OCI-LY1 (cell line): ENCODE measurements at regions not wholly inside any gene's neighbourhood (a gene's known extent, or its start where the extent isn't known, plus 50 kb on each side); places are given as distances from the start of the nearest gene placed in this dataset.

Experiments used
- EZH2 ChIP-seq: fragments of 200-600 bp; sonication (generic), shearing (Covaris generic); IDR thresholded peaks from 2 replicates; pipeline ENCODE4 v1.8.0; 2017; ENCODE audit warnings: borderline replicate concordance, mixed run types, mild to moderate bottlenecking, antibody characterized with exemption, low read length, moderate library complexity, mixed read lengths
- TF ChIP-seq, protein P1 (sequence below): fragments of 200-600 bp; sonication (generic), shearing (Covaris generic); IDR thresholded peaks from 2 replicates; pipeline ENCODE4 v1.5.1; 2017; ENCODE audit warnings: mild to moderate bottlenecking, antibody characterized with exemption, low read length, moderate library complexity, mixed read lengths

DNA sequence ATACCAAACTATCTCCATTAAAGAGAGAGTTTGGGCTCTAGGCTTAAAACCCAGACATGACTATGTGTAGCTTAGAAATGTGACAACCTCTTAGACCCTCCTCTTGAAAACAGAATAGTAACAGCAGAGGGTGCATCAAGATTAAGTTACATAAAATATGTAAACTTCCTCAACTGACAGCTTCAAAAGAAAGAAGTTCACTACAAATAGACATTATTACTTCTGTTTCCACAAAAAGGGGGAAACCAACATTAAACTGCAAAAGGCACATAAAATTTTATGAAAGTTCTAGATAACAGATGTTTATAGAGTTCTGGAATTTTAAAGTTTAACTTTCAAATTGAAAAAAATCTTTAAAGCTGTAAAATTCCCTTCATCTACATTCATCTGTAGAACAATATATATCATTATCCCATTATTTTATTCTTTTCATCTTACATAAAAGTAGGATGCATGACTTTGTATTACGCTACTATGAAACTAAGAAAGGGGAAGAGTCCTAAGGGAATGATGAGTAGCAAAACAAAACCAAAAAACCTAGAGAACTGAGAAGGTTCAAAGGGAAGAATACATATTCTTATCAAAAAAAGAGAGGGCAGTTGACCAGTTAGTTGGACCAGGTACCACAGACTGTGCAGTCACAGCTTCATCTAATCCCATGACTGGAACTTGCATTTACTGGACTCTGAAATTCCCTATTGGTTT is 177.0 kb downstream of the SIPA1L2 start:
- TF ChIP-seq, protein P1, sequence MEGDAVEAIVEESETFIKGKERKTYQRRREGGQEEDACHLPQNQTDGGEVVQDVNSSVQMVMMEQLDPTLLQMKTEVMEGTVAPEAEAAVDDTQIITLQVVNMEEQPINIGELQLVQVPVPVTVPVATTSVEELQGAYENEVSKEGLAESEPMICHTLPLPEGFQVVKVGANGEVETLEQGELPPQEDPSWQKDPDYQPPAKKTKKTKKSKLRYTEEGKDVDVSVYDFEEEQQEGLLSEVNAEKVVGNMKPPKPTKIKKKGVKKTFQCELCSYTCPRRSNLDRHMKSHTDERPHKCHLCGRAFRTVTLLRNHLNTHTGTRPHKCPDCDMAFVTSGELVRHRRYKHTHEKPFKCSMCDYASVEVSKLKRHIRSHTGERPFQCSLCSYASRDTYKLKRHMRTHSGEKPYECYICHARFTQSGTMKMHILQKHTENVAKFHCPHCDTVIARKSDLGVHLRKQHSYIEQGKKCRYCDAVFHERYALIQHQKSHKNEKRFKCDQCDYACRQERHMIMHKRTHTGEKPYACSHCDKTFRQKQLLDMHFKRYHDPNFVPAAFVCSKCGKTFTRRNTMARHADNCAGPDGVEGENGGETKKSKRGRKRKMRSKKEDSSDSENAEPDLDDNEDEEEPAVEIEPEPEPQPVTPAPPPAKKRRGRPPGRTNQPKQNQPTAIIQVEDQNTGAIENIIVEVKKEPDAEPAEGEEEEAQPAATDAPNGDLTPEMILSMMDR = no peak
- TF ChIP-seq EZH2 = no peak
